NCI-H2107 treated with DMSO at 0.1 percent for 48 hours (cell line): ENCODE measurements at regions not wholly inside any gene's neighbourhood (a gene's known extent, or its start where the extent isn't known, plus 50 kb on each side); places are given as distances from the start of the nearest gene placed in this dataset.
"Not testable (repeated sequence)": the region's sequence is repeated elsewhere in the genome, so short reads cannot be mapped to it uniquely, and the experiment has no call there.

ENCODE experiments used
- DNase-seq: peaks from one replicate; lab custom pipeline; 2025; ENCODE audit not compliant: unreplicated experiment; lab: John Stamatoyannopoulos, UW

DNA sequence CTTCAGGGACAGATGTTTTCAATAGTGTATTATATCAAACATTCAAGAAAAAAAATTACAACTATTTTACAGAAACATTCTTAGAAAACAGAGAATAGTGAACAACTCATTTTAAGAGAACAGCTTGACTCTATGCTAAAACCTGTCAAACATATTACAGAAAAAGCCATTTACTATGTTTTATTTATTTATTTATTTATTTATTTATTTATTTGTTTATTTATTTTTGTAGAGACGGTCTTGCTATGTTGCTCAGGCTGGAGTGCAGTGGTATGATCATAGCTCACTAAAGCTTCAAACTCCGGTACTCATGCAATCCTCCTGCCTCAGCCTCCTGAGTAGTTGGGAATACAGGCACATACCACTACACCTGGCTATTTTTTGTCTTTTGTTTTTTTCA, 317.9 kb upstream of the HTR1E start:
- DNase-seq: no peak

- DNase-seq: no peak
Observed at GRCh38 chr6:86615299-86615698, 322.0 kb upstream of the HTR1E start.

DNA sequence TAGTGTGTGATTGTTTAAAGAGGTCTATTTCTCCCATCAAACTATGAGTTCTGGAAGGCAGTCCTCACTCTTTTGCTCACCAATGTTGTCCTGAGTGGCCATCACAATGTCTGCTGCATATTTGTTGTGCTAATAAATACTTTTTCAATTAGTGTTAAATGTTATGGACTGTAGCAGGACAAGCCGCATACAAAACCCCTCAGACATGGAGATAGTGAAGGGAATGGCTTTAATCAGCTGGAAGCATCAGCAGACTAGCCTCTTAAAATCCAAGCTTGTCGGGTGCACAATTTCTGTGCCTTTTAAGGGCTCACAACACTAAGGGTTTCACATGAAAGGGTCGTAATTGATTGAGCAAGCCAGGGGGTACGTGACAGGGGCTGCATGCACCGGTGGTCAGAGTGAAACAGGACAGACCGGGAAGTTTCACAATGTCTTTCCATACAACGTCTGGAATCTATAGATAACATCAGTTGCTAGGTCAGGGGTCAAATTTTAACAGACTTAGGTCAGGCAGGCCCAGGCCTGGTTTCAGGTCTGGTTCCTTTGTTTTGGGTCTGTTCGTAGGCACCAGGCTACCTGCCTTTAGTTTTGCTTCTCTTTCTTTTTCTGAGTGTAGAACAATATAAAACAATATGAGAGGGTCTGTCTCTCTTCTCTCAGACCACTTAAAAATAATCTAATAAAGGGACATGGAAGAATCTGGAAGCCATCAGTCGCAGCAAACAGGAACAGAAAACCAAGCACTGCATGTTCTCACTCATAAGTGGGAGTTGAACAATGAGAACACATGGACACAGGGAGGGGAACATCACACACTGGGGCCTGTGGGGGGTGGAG, 327.6 kb upstream of the HTR1E start:
- no peak for DNase-seq

- DNase-seq: not testable (repeated sequence)
Observed at GRCh38 chr6:86603364-86603763, 334.0 kb upstream of the HTR1E start.

- DNase-seq: not testable (repeated sequence)
Observed at GRCh38 chr6:86602093-86602492, 335.2 kb upstream of the HTR1E start.

GRCh38 chr6:86598969-86599368, 338.4 kb upstream of the HTR1E start:
- DNase-seq: not testable (repeated sequence)

GRCh38 chr6:86595641-86596040, 341.7 kb upstream of the HTR1E start:
- no peak for DNase-seq

DNA sequence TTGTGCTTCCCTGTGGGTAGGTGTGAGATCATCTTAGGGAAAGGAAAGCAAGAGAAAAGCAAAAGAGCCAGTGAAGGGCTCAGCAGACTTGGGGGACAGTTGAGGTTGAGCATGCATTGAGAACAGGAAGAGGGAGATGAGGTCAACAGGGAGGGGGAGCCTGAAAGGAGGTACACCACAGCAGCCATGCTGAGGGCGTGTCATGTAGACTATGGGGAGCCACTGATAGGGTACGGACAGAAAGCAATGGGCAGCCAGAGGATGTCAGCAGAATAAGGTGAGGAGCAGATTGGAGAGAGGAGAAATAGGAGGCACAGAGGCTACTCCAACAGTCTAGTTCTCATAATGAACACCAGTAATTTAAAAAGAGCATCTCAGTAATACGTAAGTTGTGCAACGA, 351.1 kb upstream of the HTR1E start:
- DNase-seq: no peak

DNA sequence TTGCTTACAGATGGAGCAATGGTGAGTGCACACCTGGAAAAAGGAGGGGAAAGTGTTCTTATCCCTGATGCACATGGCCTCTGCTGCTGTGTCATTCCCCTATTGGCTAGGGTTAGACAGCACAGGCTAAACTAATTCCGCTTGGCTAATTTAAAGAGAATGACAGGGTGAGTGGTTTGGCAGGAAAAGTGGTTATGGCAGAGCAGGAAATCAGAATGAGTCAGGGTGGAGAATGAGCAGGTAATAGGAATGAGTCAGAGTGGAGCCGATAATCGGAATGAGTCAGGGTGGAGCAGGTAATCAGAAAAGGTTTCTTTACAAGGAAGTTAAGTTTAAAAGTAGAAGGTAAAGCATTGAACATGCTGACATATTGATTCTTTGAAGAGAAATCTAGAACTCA, 355.5 kb upstream of the HTR1E start:
- DNase-seq: no peak

DNA sequence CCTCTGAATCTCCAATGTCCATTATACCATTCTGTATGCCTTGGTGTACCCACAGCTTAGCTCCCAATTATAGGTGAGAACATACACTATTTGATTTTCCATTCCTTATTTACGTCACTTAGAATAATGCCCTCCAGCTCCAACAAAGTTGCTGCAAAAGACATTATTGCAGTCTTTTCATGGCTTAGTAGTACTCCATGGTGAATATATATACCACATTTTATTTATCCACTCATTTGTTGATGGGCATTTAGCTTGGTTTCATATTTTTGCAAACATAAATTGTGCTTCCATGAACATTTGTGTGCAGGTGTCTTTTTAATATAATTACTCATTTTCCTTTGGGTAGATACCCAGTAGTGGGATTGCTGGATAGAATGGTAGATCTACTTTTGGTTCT, 374.1 kb upstream of the HTR1E start:
- DNase-seq: no peak

DNA sequence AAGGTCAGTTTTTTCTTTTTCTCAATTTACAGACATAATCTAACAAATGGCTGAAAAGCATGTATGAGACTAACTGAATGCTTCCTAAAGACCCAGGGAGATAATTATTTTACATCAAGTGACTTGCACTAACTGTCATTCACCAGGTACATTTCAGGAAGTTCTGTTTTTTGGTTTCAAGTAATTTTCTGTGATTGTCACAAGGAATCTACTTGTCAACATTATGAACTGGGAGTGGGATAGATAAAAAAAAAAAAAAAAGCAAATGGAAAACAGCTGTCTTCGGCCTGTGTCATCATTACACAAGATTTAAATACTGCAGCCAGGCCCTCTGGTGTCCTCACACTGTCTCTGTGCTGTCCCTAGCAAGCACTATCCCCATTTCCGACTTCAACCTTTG, 379.0 kb upstream of the HTR1E start:
- no peak for DNase-seq

- DNase-seq: no peak
Observed at GRCh38 chr6:86537292-86537861, 400.0 kb upstream of the HTR1E start.

DNA sequence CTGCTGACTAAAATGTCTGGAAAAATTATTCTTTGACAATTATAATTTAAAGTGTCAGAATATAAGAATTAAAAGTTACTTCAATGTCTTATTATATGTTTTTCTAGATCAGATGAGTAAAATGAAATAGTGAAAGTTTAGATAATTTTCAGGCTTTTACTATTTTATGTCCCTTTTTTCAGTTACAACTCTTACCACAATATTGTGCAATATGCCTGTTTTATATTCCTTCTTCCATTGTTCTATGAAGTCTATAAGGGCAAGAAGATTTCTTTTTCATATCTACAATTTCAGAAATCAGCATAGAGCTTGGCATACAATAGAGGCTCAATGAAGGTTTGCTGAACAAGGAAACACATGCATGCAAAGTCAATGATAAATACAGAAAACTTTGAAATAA, 401.2 kb upstream of the HTR1E start:
- DNase-seq: no peak

DNA sequence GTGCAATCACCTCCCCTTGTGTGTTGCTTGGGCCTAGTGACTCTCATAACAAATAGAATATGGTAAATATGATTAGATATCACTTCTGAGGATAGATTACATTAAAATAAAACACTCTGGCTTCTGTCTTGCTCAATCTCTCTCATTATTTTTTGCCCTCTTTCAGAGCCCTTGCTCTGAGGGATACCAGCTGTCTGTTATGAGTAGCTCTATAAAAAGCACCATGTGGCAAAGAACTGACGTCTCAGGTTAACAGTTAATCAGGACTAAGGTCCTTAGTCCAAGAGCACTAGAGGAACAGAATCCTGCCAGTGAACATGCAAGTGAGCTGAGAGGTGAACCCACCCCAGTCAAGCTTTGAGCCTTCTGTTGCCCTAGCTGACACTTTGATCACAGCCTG, 402.2 kb upstream of the HTR1E start:
- DNase-seq: no peak

DNA sequence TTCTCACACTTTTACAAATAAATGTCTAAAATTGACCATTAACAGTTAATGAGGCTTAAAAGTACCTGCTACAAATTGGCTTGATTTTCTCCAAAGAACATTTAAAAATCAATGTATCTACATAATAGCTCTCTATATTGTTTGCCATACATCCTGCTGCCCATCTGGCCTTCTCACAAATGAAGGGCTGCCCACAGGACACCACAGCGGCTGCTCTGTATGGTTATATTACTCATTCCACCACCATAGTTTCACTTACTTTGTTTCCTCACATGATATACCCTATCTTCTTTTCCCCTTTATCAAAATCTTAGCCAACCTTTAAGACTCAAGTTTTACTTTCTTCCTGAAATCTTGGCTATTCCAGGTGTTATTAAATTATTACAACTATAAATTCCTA, 407.7 kb upstream of the HTR1E start:
- DNase-seq: no peak

DNA sequence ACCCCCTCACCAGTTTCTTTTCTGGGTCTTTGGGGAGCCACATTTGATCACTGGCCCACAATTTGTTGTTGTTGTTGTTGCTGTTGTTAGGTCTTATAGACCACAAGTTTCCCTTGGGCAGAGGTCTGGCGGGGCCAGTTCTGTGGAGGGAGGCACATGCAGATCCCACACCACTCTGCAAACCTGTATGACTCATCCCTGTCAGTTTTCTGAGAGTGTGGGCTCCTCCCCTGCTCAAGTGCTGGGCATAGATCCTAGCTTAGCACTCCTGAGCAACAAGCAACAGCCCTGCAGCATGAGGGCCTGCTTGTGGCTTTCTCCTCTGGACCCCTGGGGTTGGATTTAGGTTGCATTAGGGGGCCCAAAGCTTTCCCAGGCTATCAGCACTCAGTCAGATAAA, 411.1 kb upstream of the HTR1E start:
- no peak for DNase-seq

DNA sequence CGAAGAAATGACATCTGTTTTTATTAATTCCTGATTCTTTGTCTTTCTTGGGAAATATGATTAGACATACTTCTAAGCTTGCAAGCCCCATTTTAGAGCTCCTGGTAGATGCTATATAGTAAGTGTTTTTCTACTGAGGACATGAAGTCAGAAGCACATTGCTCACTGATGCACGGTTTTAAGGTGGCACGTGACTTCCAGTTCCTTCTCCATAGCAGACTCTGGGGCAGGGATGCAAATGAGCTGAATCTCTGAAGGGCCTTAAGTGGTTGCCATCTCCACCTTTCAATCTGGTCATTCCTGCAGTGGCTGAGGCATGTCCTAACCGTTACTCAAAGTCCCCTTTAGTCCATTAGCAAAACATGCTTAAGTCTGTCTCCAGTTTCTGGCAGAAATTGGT, 421.2 kb upstream of the HTR1E start:
- DNase-seq: no peak

GRCh38 chr6:86511962-86512361, 425.4 kb upstream of the HTR1E start:
- DNase-seq: no peak

- no peak for DNase-seq
Observed at GRCh38 chr6:86508230-86508629, 429.1 kb upstream of the HTR1E start.

- DNase-seq: no peak
Observed at GRCh38 chr6:86502497-86502896, 434.8 kb upstream of the HTR1E start.

GRCh38 chr6:86500035-86500434, 437.3 kb upstream of the HTR1E start:
- DNase-seq: no peak

DNA sequence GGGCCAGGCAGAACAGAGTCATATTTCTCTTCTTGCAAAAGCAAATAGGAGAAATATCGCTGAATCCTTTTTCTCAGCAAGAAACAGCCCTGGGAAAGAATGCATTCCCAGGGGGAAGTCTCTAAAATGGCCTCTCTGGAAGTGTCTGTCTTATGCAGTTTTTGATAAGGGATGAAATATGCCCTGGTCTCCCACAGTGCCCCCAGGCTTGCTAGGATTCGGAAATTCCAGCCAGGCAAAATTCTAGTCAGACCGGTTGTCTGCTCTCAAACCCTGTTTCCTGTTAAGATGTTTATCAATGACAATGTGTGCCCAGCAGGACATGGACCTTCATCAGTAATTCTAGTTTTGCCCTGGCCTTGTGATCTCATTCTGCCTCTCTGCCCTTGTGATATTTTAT, 448.3 kb upstream of the HTR1E start:
- not testable (repeated sequence) for DNase-seq
